Inferior parietal cortex (tissue), 1 donor: ENCODE measurements at regions not wholly inside any gene's neighbourhood (a gene's known extent, or its start where the extent isn't known, plus 50 kb on each side); places are given as distances from the start of the nearest gene placed in this dataset.

Experiments
- DNase-seq: peaks from one replicate; pipeline ENCODE4 v3.0.0-alpha.2; 2016; ENCODE audit errors: extremely low spot score

- DNase-seq: no peak
Measured at GRCh38 chr9:86695910-86696424, 251.3 kb downstream of the GAS1 start.

GRCh38 chr9:86690034-86690433 lies 257.3 kb downstream of the GAS1 start:
- DNase-seq: no peak

DNA sequence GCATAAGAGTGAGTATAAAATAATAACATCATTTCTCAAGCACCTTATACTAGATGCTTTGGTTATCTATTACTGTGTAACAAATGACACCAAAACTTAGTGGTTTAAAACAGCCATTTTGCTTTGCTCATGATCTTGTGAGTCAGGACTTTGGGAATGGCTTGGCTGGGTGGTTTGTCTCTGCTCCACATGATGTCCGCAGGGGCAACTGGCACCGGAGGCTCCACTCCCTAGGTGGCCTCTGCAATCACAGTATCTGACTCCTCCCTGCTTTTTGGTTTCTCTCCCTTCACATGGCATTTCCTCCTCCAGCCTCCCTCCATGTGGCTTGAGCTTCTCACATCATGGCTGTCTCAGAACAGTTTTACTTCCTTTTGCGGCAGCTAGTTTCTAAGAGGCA lies 259.5 kb downstream of the GAS1 start:
- no peak for DNase-seq

- no peak for DNase-seq
Measured at GRCh38 chr9:86685556-86685955, 261.8 kb downstream of the GAS1 start.

GRCh38 chr9:86684148-86684547 lies 263.2 kb downstream of the GAS1 start:
- no peak for DNase-seq

GRCh38 chr9:86682240-86682639 lies 265.1 kb downstream of the GAS1 start:
- no peak for DNase-seq

GRCh38 chr9:86679909-86680308 lies 267.4 kb downstream of the GAS1 start:
- DNase-seq: no peak

DNA sequence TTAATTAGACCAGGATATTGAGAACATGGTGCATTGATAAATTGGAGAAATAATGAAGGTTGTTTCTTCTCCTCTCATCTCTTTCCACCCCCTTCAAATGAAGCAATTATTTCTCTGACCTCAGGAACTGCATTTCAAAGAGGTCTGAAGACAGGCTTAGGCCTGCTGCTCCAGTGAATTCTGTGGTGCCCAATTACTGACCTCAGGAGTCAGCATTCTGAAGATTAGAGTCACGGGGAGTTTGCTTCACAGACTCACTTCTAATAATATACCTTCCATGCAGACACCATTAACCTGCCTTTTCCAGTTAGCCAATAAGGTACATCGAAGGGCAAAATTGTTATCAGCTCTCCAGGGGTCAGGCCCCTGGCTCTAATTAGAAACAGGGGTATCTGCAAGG lies 270.9 kb downstream of the GAS1 start:
- DNase-seq: no peak

DNA sequence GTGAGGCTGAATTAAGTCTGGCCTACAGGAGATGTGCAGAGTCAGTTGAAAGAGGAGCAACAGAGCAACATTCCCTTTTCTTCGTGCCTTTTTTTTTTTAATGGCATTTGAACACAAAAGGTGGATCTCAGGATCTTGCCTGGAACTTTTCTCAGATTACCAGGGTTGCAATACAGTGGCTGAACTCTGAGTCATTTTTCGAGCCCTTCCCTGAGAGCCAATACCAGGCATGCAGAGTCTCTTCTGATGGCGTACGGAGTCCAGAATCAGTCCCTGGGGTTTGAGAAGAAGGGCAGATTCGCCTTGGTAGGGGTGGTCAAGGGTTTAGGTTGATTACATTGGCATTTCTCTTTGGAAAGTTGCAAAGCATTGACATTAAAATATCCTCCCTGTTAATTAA lies 271.5 kb downstream of the GAS1 start:
- DNase-seq: no peak

DNA sequence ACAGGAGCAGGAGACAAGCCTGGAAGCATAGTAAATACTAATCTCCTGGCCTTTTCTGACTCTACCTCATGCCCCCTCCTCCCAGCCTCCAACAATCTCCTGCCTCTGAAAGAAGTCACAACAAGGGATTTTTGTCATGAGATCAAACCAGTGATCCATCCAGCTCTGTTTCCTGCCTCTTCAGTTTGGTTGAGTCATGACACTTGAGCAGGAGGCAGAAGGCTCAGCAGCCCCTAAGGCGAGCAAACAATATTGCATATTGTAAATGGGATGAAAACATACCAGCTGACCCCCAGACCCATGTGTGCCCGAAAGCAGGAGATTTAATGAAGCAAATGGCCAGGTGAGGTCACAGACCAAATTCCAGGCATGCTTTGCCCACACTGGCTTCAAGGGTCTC lies 272.8 kb downstream of the GAS1 start:
- no peak for DNase-seq

DNA sequence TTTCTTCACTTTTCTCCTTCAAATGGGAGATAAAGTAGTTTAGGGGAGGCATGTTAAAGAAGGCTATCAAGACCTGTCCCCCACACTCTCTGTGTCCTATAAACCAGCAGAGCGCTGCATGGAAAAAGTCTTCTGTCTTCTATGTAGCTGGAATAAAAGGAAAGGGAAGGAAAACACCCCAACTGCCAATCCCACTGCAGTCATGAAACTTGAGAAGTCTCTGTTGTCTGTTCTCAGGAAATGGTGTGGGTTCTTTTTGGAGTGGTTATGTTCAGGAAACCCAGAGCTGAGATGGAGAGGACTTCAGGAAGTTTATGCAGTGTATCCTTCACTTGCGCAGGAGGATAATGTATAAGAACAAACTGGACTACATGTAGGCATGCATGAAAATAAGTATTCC lies 274.3 kb downstream of the GAS1 start:
- DNase-seq: no peak

DNA sequence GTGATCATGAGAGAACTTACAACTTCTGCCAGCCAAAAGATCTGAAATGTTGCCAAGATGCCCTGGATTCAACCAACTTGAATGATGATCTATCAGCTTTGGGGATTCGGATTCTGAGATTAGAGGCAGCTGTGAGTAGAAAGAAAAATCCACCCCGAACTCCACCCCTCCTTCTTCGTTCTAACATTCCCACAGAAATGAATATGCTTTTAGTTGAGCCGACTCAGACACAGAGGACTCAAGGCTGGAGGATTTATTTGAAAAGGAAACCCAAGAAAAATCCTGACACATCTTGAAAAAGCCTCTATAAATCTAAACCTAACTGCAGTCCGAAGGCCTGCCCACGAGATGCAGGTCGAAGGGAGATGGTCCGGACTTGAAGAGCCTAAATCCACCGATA lies 275.0 kb downstream of the GAS1 start:
- DNase-seq: no peak

DNA sequence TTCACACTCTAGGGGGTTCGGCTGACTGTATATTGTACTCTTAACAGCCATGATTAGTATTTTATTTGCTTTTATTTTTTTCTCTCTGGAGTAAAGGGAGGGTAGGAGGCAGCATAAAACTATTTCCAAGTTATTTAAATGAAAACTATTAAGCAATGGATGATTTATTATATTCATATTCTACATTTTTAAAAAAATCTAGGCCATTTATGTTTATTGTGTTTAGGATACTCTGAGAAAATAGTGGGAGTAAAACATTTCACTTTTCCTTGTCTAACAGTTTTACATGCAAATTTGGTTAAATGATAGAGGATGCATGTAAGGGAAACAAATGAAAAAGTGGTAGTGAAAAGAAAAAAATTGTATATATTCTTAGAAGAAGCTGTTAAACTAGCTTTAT lies 276.3 kb downstream of the GAS1 start:
- no peak for DNase-seq

GRCh38 chr9:86670536-86670935 lies 276.8 kb downstream of the GAS1 start:
- no peak for DNase-seq

- no peak for DNase-seq
Measured at GRCh38 chr9:86670076-86670475, 277.2 kb downstream of the GAS1 start.

DNA sequence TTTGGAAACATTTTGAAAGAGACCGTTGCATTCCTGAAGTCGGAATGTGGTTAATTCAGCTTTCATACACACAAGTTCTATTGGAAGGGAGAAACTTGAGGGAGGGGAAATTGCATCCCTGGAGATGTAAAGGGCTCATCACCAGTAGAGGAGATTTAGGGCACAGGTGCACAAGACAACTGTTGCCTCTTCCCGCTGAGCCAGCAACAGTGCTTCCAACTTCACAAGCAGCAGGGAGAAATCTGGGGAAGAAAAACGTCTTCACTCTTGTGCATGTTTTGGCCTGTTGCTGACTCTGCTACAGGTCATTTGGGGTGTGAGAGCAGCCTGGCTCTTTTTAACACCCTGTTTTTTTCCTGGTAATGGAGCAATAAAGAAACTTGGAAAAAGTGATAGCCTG lies 277.9 kb downstream of the GAS1 start:
- no peak for DNase-seq

GRCh38 chr9:86668488-86668887 lies 278.8 kb downstream of the GAS1 start:
- no peak for DNase-seq

DNA sequence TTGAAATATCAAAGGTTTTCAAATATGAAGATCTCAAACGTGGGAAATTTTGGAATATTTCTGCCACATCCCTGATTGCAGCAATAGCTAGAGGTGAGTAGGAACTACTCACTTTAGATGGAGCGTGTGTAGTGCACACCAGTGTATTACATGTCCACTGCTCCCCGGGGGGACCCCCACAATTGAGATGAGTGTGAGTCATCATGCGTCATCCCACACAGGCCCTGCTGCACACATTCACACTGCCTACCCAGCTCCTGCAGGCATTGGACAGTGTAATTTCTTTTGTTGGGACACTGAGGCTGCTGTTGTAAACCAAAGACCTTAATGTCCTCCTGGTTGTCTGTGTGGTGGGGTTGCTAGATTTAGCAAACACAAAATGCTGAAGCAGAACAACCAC lies 280.0 kb downstream of the GAS1 start:
- no peak for DNase-seq

GRCh38 chr9:86665416-86665815 lies 281.9 kb downstream of the GAS1 start:
- DNase-seq: no peak

- DNase-seq: no peak
Measured at GRCh38 chr9:86664603-86665002, 282.7 kb downstream of the GAS1 start.

GRCh38 chr9:86663905-86664304 lies 283.4 kb downstream of the GAS1 start:
- DNase-seq: no peak

- no peak for DNase-seq
Measured at GRCh38 chr9:86662890-86663468, 284.3 kb downstream of the GAS1 start.

GRCh38 chr9:86660146-86660943 lies 287.0 kb downstream of the GAS1 start:
- no peak for DNase-seq
